ENCODE measurements at regions not wholly inside any gene's neighbourhood (a gene's known extent, or its start where the extent isn't known, plus 50 kb on each side); places are given as distances from the start of the nearest gene placed in this dataset.

GRCh38 chrX:112512509-112512908 lies 167.2 kb downstream of the LHFPL1 start:
- TF ChIP-seq CREB1 (IDR thresholded peaks at IDR 0.05; ENCODE audit: low read depth) (no peak), TAF1 (IDR thresholded peaks at IDR 0.05; ENCODE audit: low read depth) (no peak), NFIC (IDR thresholded peaks at IDR 0.05) (no peak), FOXM1 (IDR thresholded peaks at IDR 0.05; ENCODE audit: borderline replicate concordance, low read depth) (no peak)

GRCh38 chrX:112510629-112511028 lies 169.1 kb downstream of the LHFPL1 start:
- TF ChIP-seq MAX (IDR thresholded peaks at IDR 0.05): no peak
- no peak for TF ChIP-seq RAD21 (IDR thresholded peaks at IDR 0.05; ENCODE audit: low read depth)
- TF ChIP-seq REST (IDR thresholded peaks at IDR 0.05; ENCODE audit: low read depth): no peak
- no peak for TF ChIP-seq CEBPB (IDR thresholded peaks at IDR 0.05)
- no peak for TF ChIP-seq YY1 (IDR thresholded peaks at IDR 0.05; ENCODE audit: low read depth)

- TF ChIP-seq MAX (IDR thresholded peaks at IDR 0.05): no peak
- no peak for TF ChIP-seq YY1 (IDR thresholded peaks at IDR 0.05; ENCODE audit: low read depth)
- TF ChIP-seq CEBPB (IDR thresholded peaks at IDR 0.05): no peak
- no peak for TF ChIP-seq EP300 (IDR thresholded peaks at IDR 0.05; ENCODE audit: borderline replicate concordance)
- TF ChIP-seq CREB1 (IDR thresholded peaks at IDR 0.05; ENCODE audit: low read depth): no peak
- TF ChIP-seq USF1 (IDR thresholded peaks at IDR 0.05): no peak
- TF ChIP-seq RAD21 (IDR thresholded peaks at IDR 0.05; ENCODE audit: low read depth): no peak
- no peak for TF ChIP-seq NFIC (IDR thresholded peaks at IDR 0.05)
- no peak for TF ChIP-seq EGR1 (IDR thresholded peaks at IDR 0.05)
- no peak for TF ChIP-seq FOXM1 (IDR thresholded peaks at IDR 0.05; ENCODE audit: borderline replicate concordance, low read depth)
- TF ChIP-seq TAF1 (IDR thresholded peaks at IDR 0.05; ENCODE audit: low read depth): no peak
- no peak for TF ChIP-seq TEAD4 (IDR thresholded peaks at IDR 0.05)
- no peak for TF ChIP-seq TCF12 (IDR thresholded peaks at IDR 0.05; ENCODE audit: low read depth)
- no peak for TF ChIP-seq ZBTB7A (IDR thresholded peaks at IDR 0.05; ENCODE audit: low read depth)
- no peak for TF ChIP-seq REST (IDR thresholded peaks at IDR 0.05; ENCODE audit: low read depth)
Observed at GRCh38 chrX:112477653-112478052, 202.1 kb downstream of the LHFPL1 start.

GRCh38 chrX:112473654-112474053 lies 206.1 kb downstream of the LHFPL1 start:
- no peak for TF ChIP-seq MAX (IDR thresholded peaks at IDR 0.05)
- TF ChIP-seq ZBTB7A (IDR thresholded peaks at IDR 0.05; ENCODE audit: low read depth): no peak
- no peak for TF ChIP-seq TAF1 (IDR thresholded peaks at IDR 0.05; ENCODE audit: low read depth)
- no peak for TF ChIP-seq EGR1 (IDR thresholded peaks at IDR 0.05)
- TF ChIP-seq TCF12 (IDR thresholded peaks at IDR 0.05; ENCODE audit: low read depth): no peak
- TF ChIP-seq YY1 (IDR thresholded peaks at IDR 0.05; ENCODE audit: low read depth): no peak
- TF ChIP-seq NFIC (IDR thresholded peaks at IDR 0.05): no peak
- TF ChIP-seq REST (IDR thresholded peaks at IDR 0.05; ENCODE audit: low read depth): no peak
- TF ChIP-seq EP300 (IDR thresholded peaks at IDR 0.05; ENCODE audit: borderline replicate concordance): no peak
- TF ChIP-seq TEAD4 (IDR thresholded peaks at IDR 0.05): no peak
- no peak for TF ChIP-seq FOXM1 (IDR thresholded peaks at IDR 0.05; ENCODE audit: borderline replicate concordance, low read depth)
- TF ChIP-seq USF1 (IDR thresholded peaks at IDR 0.05): no peak
- TF ChIP-seq CEBPB (IDR thresholded peaks at IDR 0.05): no peak
- no peak for TF ChIP-seq RAD21 (IDR thresholded peaks at IDR 0.05; ENCODE audit: low read depth)
- TF ChIP-seq CREB1 (IDR thresholded peaks at IDR 0.05; ENCODE audit: low read depth): no peak

GRCh38 chrX:112470551-112470950 lies 209.2 kb downstream of the LHFPL1 start:
- TF ChIP-seq TCF12 (IDR thresholded peaks at IDR 0.05; ENCODE audit: low read depth) (no peak), ZBTB7A (IDR thresholded peaks at IDR 0.05; ENCODE audit: low read depth) (no peak), RAD21 (IDR thresholded peaks at IDR 0.05; ENCODE audit: low read depth) (no peak), REST (IDR thresholded peaks at IDR 0.05; ENCODE audit: low read depth) (no peak), CEBPB (IDR thresholded peaks at IDR 0.05) (no peak), NFIC (IDR thresholded peaks at IDR 0.05) (no peak), YY1 (IDR thresholded peaks at IDR 0.05; ENCODE audit: low read depth) (no peak), TAF1 (IDR thresholded peaks at IDR 0.05; ENCODE audit: low read depth) (no peak)

All from Ishikawa (cell line).